Omental fat pad (tissue), 3 donors: ENCODE measurements at regions not wholly inside any gene's neighbourhood (a gene's known extent, or its start where the extent isn't known, plus 50 kb on each side); places are given as distances from the start of the nearest gene placed in this dataset.

ENCODE experiments used
- ATAC-seq: fragments of 150-250 bp; one replicate; pipeline ENCODE4 v1.9.1; 2016; ENCODE audit warnings: mild to moderate bottlenecking, moderate library complexity; ENCODE audit not compliant: low FRiP score
- DNase-seq: peaks from one replicate; pipeline ENCODE4 v3.0.0-alpha.2; 2019; ENCODE audit warnings: low spot score
- CTCF ChIP-seq, 3 donors: fragments of 450-650 bp; IDR thresholded peaks; one replicate each; pipeline ENCODE4 v1.5.1; 2016 to 2017; ENCODE audit warnings: antibody characterized with exemption in 3 of 3, mild to moderate bottlenecking in 3 of 3, moderate library complexity in 2 of 3

- DNase-seq (no peak), ATAC-seq (no peak)
- TF ChIP-seq CTCF (IDR thresholded peaks at IDR 0.05), result no peak
Measured at GRCh38 chr7:155173905-155174304, 103.8 kb downstream of the HTR5A start.

- no peak for DNase-seq
- TF ChIP-seq CTCF (IDR thresholded peaks at IDR 0.05), result no peak
- no peak for ATAC-seq
Measured at GRCh38 chr7:155178096-155178495, 108.0 kb downstream of the HTR5A start.

- TF ChIP-seq CTCF (IDR thresholded peaks at IDR 0.05), result no peak
- ATAC-seq (no peak), DNase-seq (no peak)
Measured at GRCh38 chr7:155181768-155182167, 111.6 kb downstream of the HTR5A start.

- DNase-seq (no peak), ATAC-seq (no peak)
- TF ChIP-seq CTCF (IDR thresholded peaks at IDR 0.05), result no peak
Measured at GRCh38 chr7:155182406-155182970, 112.4 kb downstream of the HTR5A start.

GRCh38 chr7:155183655-155184054, 113.5 kb downstream of the HTR5A start:
- no peak for DNase-seq
- no peak for TF ChIP-seq CTCF (IDR thresholded peaks at IDR 0.05)
- no peak for ATAC-seq

GRCh38 chr7:155184923-155185322, 112.8 kb upstream of the INSIG1 start:
- DNase-seq (no peak), ATAC-seq (no peak)
- TF ChIP-seq CTCF (IDR thresholded peaks at IDR 0.05), result no peak

- DNase-seq, result no peak
Measured at GRCh38 chr7:155187061-155187785, 110.5 kb upstream of the INSIG1 start.

More at GRCh38 chr7:155187061-155187785, 110.5 kb upstream of the INSIG1 start:
- ATAC-seq, result no peak
- no peak for TF ChIP-seq CTCF (IDR thresholded peaks at IDR 0.05)
